ENCODE measurements at regions not wholly inside any gene's neighbourhood (a gene's known extent, or its start where the extent isn't known, plus 50 kb on each side); places are given as distances from the start of the nearest gene placed in this dataset.

DNA sequence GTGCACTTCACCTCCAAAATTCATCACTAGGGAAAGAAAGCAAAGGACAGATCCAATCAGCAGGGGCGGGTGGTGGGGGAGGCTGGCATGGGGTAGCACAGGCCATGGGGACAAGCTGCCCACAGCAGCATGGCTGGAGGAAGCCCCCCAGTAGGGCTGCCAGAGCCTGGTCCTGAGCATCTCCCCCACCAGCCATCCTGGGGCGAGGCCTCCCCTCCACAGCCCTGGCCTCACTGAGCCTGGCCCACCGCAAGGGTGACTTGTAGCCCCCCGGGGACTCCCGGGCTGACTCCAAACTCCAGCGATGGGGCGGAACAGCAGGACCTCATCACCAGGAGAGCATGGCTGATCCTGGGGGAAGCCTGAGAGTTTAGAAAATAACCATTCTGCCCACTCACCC lies 92.4 kb upstream of the TCERG1L start:
- TF ChIP-seq POLR2A (IDR thresholded peaks at IDR 0.05; ENCODE audit: low read depth) = no peak
- no peak for TF ChIP-seq EP300 (IDR thresholded peaks at IDR 0.05)
